GM12892 (cell line): ENCODE measurements at regions not wholly inside any gene's neighbourhood (a gene's known extent, or its start where the extent isn't known, plus 50 kb on each side); places are given as distances from the start of the nearest gene placed in this dataset.

Source experiments
- DNase-seq: peaks from one replicate; pipeline ENCODE4 v3.0.0; 2011; ENCODE audit not compliant: insufficient read length
- FAIRE-seq: peaks from 2 replicates; lab custom pipeline; 2011; peaks lifted over from hg19 to GRCh38; lab: Jason Lieb, UNC
- POLR2A ChIP-seq: IDR thresholded peaks from 2 replicates; pipeline ENCODE4 v1.6.1; 2011; ENCODE audit warnings: low read depth, low read length, control low read depth
- POLR2AphosphoS5 ChIP-seq: IDR thresholded peaks from 2 replicates; pipeline ENCODE4 v1.6.1; 2011; ENCODE audit warnings: low read depth, low read length, control low read depth
- TAF1 ChIP-seq: IDR thresholded peaks from 2 replicates; pipeline ENCODE4 v1.6.1; 2011; ENCODE audit warnings: low read depth, mild to moderate bottlenecking, control low read depth, low read length, borderline replicate concordance

DNA sequence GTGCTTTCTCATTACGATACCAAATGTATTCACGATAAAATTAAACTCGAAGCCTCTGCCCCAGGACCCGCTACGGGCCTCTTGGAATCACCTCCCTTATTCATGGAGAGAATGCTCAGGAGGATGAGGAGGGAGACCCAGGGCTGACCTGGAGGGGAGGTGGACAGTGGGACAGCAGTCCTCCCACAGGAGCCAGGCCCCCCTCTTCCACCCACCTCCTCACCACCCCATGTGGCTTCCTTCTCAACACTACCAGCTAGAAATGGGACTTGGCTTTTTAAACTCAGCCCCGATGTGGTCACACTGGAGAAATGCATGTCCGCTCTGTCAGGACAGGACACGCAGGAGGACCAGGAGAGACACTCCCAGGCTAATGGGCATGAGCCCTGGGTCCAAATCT is 147.9 kb upstream of the ID2 start:
- TF ChIP-seq POLR2AphosphoS5 (no peak), TAF1 (no peak), POLR2A (no peak)
- FAIRE-seq: no peak
- DNase-seq: no peak

DNA sequence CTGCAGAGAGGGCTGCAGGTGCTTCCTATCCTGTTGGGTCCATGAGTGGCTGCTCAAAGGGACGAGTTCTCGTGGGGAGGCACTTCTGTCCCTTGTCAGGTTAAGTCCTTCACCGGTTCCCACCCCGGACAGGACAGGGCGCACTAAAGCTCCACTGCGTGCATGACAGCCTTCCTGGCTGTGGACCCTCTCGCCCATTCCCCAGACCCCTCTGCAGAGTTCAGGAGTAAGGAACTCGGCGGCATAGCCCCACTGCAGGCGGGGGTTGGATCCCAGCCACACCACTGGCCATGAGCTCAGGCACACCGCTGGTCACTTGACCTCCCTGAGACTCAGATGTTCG is 147.5 kb upstream of the ID2 start:
- TF ChIP-seq TAF1 (no peak), POLR2A (no peak), POLR2AphosphoS5 (no peak)
- DNase-seq (no peak), FAIRE-seq (no peak)

- FAIRE-seq (no peak), DNase-seq (no peak)
- TF ChIP-seq POLR2AphosphoS5 (no peak), TAF1 (no peak), POLR2A (no peak)
These were observed 147.0 kb upstream of the ID2 start for GRCh38 chr2:8534729-8535468.

- DNase-seq (no peak), FAIRE-seq (peak; percentile 83)
- TF ChIP-seq POLR2A (no peak), POLR2AphosphoS5 (no peak), TAF1 (no peak)
These were observed 146.4 kb upstream of the ID2 start for GRCh38 chr2:8535469-8535795.

GRCh38 chr2:8535821-8536685 is 145.8 kb upstream of the ID2 start:
- TF ChIP-seq TAF1: no peak
- no peak for TF ChIP-seq POLR2A
- no peak for TF ChIP-seq POLR2AphosphoS5
- no peak for DNase-seq
- peak; percentile 66 for FAIRE-seq

GRCh38 chr2:8536686-8537561 is 144.9 kb upstream of the ID2 start:
- no peak for TF ChIP-seq POLR2AphosphoS5
- no peak for TF ChIP-seq TAF1
- TF ChIP-seq POLR2A: no peak
- FAIRE-seq (peak; percentile 54), DNase-seq (no peak)

- TF ChIP-seq POLR2A (no peak), POLR2AphosphoS5 (no peak), TAF1 (no peak)
- DNase-seq (no peak), FAIRE-seq (no peak)
These were observed 144.2 kb upstream of the ID2 start for GRCh38 chr2:8537562-8538155.

- no peak for DNase-seq
- FAIRE-seq: peak; percentile 30
- TF ChIP-seq POLR2A: no peak
- TF ChIP-seq POLR2AphosphoS5: no peak
- no peak for TF ChIP-seq TAF1
These were observed 143.3 kb upstream of the ID2 start for GRCh38 chr2:8538531-8538930.

DNA sequence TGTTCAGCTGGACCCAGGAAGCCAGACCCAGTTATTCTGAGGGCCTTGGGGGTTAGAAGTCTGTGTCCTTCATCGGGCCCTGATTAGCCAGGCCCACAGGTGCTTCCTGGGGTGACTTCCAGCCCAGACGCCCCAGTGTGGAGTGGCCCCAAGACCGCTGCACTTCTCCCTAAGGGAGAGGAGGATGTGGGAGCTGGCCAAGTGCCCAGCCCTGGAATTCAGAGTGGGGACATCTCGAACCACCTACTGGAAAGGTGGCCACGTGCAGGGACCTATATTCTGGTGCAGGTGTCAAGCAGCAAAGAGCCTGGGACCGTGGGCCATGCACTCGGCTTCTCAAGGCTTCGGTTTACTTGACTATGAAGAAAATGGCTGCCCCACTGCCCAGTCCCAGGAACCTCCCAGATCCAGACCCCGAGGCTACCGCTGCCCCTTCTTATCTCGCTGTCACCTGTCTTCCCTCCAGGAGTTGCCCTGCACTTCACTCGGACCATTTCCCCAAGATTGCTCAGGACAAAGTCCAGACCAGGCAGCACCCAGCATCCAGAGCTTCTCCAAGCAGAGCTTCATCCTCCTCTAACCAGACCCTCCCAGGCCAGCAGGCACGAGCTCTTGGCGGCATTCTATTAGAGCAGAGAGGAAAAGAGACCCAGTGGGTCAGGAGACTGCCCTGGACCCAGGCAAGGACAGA is 142.8 kb upstream of the ID2 start:
- DNase-seq: no peak
- no peak for FAIRE-seq
- no peak for TF ChIP-seq TAF1
- TF ChIP-seq POLR2AphosphoS5: no peak
- no peak for TF ChIP-seq POLR2A
